Lower lobe of right lung (tissue), 2 donors: ENCODE measurements at regions not wholly inside any gene's neighbourhood (a gene's known extent, or its start where the extent isn't known, plus 50 kb on each side); places are given as distances from the start of the nearest gene placed in this dataset.
"Not testable (repeated sequence)": the region's sequence is repeated elsewhere in the genome, so short reads cannot be mapped to it uniquely, and the experiment has no call there.

Experiments used
- ATAC-seq, 2 donors: fragments of 200-7000 bp; cut with Tn5 transposase; one replicate each; pipeline ENCODE4 v1.9.1; 2020 to 2022; ENCODE audit warnings: mild to moderate bottlenecking in 2 of 2, moderate library complexity in 2 of 2
- DNase-seq: peaks from one replicate; pipeline ENCODE4 v3.0.0-alpha.2; 2020
- H3K27ac ChIP-seq: fragments of 200-600 bp; one replicate; pipeline ENCODE4 v1.8.0; 2022
- H3K27me3 ChIP-seq: fragments of 200-600 bp; one replicate; pipeline ENCODE4 v1.8.0; 2022; ENCODE audit warnings: low read depth
- H3K36me3 ChIP-seq: fragments of 200-600 bp; one replicate; pipeline ENCODE4 v1.8.0; 2022; ENCODE audit warnings: mild to moderate bottlenecking
- H3K4me1 ChIP-seq: fragments of 200-600 bp; one replicate; pipeline ENCODE4 v1.8.0; 2022
- H3K4me3 ChIP-seq: fragments of 200-600 bp; one replicate; pipeline ENCODE4 v1.8.0; 2022; ENCODE audit warnings: mild to moderate bottlenecking
- H3K9me3 ChIP-seq: fragments of 200-600 bp; one replicate; pipeline ENCODE4 v1.8.0; 2022
- CTCF ChIP-seq: fragments of 200-600 bp; IDR thresholded peaks from one replicate; pipeline ENCODE4 v1.8.0; 2022; ENCODE audit warnings: antibody characterized with exemption, mild to moderate bottlenecking
- intact Hi-C: fragments of 100-400 bp; cut with DNase I; formaldehyde crosslinking; loops from one replicate; pipeline ENCODE4 v1.11.0; 2022
- donor health status: DM: no; HTN: yes; CAD: no; lungs with severe emphysema.

GRCh38 chr12:124472690-124473279, 94.6 kb downstream of the NCOR2 start:
- H3K4me1 ChIP-seq, result no peaks in the 10 kb centered on the region
- DNase-seq (no peak), ATAC-seq (no peak)
- no peak for TF ChIP-seq CTCF
- H3K9me3 ChIP-seq, result peaks cover 10% of the 10 kb centered on the region
- no peaks in the 10 kb centered on the region for H3K27me3 ChIP-seq
- peaks cover 82% of the 10 kb centered on the region for H3K36me3 ChIP-seq
- no peak overlapping the region for H3K27ac ChIP-seq
- intact Hi-C loops, result no loop called here
- no peak overlapping the region for H3K4me3 ChIP-seq

- intact Hi-C loops, result no loop called here
- TF ChIP-seq CTCF, result no peak
- no peak for DNase-seq
- peaks cover 73% of the 10 kb centered on the region for H3K36me3 ChIP-seq
- ATAC-seq, result no peak
- H3K4me3 ChIP-seq, result no peak overlapping the region
- H3K9me3 ChIP-seq, result peaks cover 10% of the 10 kb centered on the region
- no peak overlapping the region for H3K27ac ChIP-seq
- no peaks in the 10 kb centered on the region for H3K4me1 ChIP-seq
- no peaks in the 10 kb centered on the region for H3K27me3 ChIP-seq
These were observed 95.6 kb downstream of the NCOR2 start for GRCh38 chr12:124471828-124472227.

- Histone ChIP-seq H3K4me3 (no peak overlapping the region), H3K27me3 (no peaks in the 10 kb centered on the region), H3K36me3 (peaks cover 71% of the 10 kb centered on the region), H3K4me1 (peaks cover 9% of the 10 kb centered on the region), H3K27ac (no peak overlapping the region), H3K9me3 (peaks cover 10% of the 10 kb centered on the region)
- intact Hi-C loops, result no loop called here
- peak in 1 of 2 donors; percentile 7 for ATAC-seq
- no peak for DNase-seq
- no peak for TF ChIP-seq CTCF
These were observed 96.6 kb downstream of the NCOR2 start for GRCh38 chr12:124470806-124471205.

GRCh38 chr12:124470139-124470538, 97.3 kb downstream of the NCOR2 start:
- H3K36me3 ChIP-seq, result peaks cover 71% of the 10 kb centered on the region
- peaks cover 14% of the 10 kb centered on the region for H3K4me1 ChIP-seq
- H3K27me3 ChIP-seq, result no peaks in the 10 kb centered on the region
- peaks cover 10% of the 10 kb centered on the region for H3K9me3 ChIP-seq
- TF ChIP-seq CTCF, result no peak
- DNase-seq, result no peak
- ATAC-seq, result no peak
- no peak overlapping the region for H3K27ac ChIP-seq
- no peak overlapping the region for H3K4me3 ChIP-seq
- intact Hi-C loops, result no loop called here

- H3K36me3 ChIP-seq, result peaks cover 71% of the 10 kb centered on the region
- H3K27ac ChIP-seq, result no peak overlapping the region
- no peaks in the 10 kb centered on the region for H3K27me3 ChIP-seq
- peaks cover 10% of the 10 kb centered on the region for H3K9me3 ChIP-seq
- peak; percentile 71 for TF ChIP-seq CTCF
- no peak for DNase-seq
- peaks cover 19% of the 10 kb centered on the region for H3K4me1 ChIP-seq
- intact Hi-C loops, result no loop called here
- no peak overlapping the region for H3K4me3 ChIP-seq
- ATAC-seq, result no peak
These were observed 98.1 kb downstream of the NCOR2 start for GRCh38 chr12:124469193-124469888.

- H3K9me3 ChIP-seq, ATAC-seq, DNase-seq, H3K27ac ChIP-seq, H3K4me3 ChIP-seq, intact Hi-C loops, H3K27me3 ChIP-seq: not testable (repeated sequence)
- Histone ChIP-seq H3K4me1 (peaks cover 24% of the 10 kb centered on the region), H3K36me3 (peaks cover 72% of the 10 kb centered on the region)
These were observed 99.9 kb downstream of the NCOR2 start for GRCh38 chr12:124467549-124467948.
